Endodermal cell (in vitro differentiated cells): ENCODE measurements at regions not wholly inside any gene's neighbourhood (a gene's known extent, or its start where the extent isn't known, plus 50 kb on each side); places are given as distances from the start of the nearest gene placed in this dataset.

Experiments used
- DNase-seq: peaks from one replicate; pipeline ENCODE4 v3.0.0-alpha.2; 2017
- H3K27ac ChIP-seq: 2 replicates; pipeline ENCODE4 v1.5.1; 2013; ENCODE audit warnings: mild to moderate bottlenecking, low read depth, low read length, moderate library complexity
- H3K27me3 ChIP-seq: 2 replicates; pipeline ENCODE4 v1.6.1; 2013; ENCODE audit warnings: mild to moderate bottlenecking, low read length, moderate library complexity; ENCODE audit not compliant: insufficient read depth, control insufficient read depth, poor library complexity, severe bottlenecking
- H3K36me3 ChIP-seq: 2 replicates; pipeline ENCODE4 v1.7.0; 2013; ENCODE audit warnings: mild to moderate bottlenecking, low read length, moderate library complexity; ENCODE audit not compliant: control insufficient read depth, insufficient read depth
- H3K4me1 ChIP-seq: one replicate; pipeline ENCODE4 v1.7.0; 2013; ENCODE audit warnings: low read length; ENCODE audit not compliant: control insufficient read depth, insufficient read depth
- H3K4me3 ChIP-seq: 2 replicates; pipeline ENCODE4 v1.5.1; 2013; ENCODE audit warnings: mild to moderate bottlenecking, low read length, moderate library complexity
- H3K9ac ChIP-seq: 2 replicates; pipeline ENCODE4 v1.6.1; 2013; ENCODE audit warnings: mild to moderate bottlenecking, low read length, moderate library complexity; ENCODE audit not compliant: poor library complexity, severe bottlenecking; ENCODE audit errors: extremely low read depth
- H3K9me3 ChIP-seq: 2 replicates; pipeline ENCODE4 v1.6.1; 2013; ENCODE audit warnings: mild to moderate bottlenecking, low read length, moderate library complexity; ENCODE audit not compliant: control insufficient read depth
- H3K27ac Mint-ChIP-seq: 2 replicates; pipeline ENCODE4 v1.8.0; 2020; ENCODE audit warnings: mixed read lengths
- H3K27me3 Mint-ChIP-seq: 2 replicates; pipeline ENCODE4 v1.8.0; 2021; ENCODE audit warnings: mild to moderate bottlenecking, mixed read lengths; ENCODE audit not compliant: insufficient read depth
- H3K36me3 Mint-ChIP-seq: 2 replicates; pipeline ENCODE4 v1.8.0; 2020; ENCODE audit warnings: low read depth, mixed read lengths
- H3K4me1 Mint-ChIP-seq: 2 replicates; pipeline ENCODE4 v1.8.0; 2020; ENCODE audit warnings: mixed read lengths
- H3K4me3 Mint-ChIP-seq: 2 replicates; pipeline ENCODE4 v1.8.0; 2020; ENCODE audit warnings: mild to moderate bottlenecking, moderate library complexity, mixed read lengths
- H3K9me3 Mint-ChIP-seq: 2 replicates; pipeline ENCODE4 v1.8.0; 2020; ENCODE audit warnings: mild to moderate bottlenecking, mixed read lengths
- WGBS, 2 experiments: methylation state at CpG; one replicate each; pipeline versions ENCODE4 v1.1.5 to v1.1.7; 2013; ENCODE audit warnings: missing lambda C conversion rate in 2 of 2, mixed read lengths in 1 of 2; ENCODE audit not compliant: insufficient coverage in 1 of 2, insufficient read length in 1 of 2; 5-methylcytosine and 5-hydroxymethylcytosine counted together
- TF ChIP-seq, protein P1 (sequence below): fragments of 200-600 bp; sonication (generic); conservative IDR thresholded peaks from 2 replicates; pipeline ENCODE4 v1.5.0; 2021; ENCODE audit warnings: antibody characterized with exemption, mild to moderate bottlenecking

DNA sequence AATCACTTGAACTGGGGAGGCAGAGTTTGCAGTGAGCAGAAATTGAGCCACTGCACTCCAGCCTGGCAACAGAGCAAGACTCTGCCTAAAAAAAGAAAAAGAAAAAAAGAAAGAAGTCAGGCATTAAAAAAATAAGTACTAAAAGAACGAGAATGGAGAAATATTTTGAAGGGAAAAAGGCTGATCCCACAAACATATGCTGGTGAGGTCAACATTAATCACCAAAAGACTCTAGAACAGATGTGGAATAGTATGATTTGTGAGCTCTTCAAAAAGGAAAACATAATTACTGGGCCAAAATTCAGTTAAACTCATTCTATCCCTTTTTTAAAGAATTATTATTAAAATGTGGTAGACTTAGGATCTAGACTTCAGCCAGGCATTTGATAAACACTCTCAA lies 61.2 kb upstream of the NRSN1 start:
- no peaks in the 10 kb centered on the region for H3K4me1 Mint-ChIP-seq

DNA sequence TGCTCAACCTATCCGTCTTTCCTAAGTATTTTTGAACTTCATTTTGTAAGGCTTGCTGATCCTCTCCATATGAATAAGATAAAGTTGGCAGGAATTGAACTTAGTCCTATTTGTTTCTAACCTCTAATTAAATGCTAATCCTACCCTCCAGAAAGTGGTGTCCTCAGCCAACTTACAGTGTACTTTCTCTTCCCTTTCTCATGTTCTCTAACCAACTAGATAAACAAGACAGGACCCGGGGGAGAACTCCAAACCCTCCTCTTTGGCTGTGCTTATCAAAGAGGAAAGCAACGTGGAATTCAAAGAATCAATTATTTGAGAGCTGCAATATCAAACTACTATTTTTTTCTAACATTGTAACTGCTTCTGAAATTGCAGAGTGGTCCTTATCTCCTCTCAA lies 56.5 kb upstream of the NRSN1 start:
- no peak overlapping the region for H3K27ac Mint-ChIP-seq
- Histone ChIP-seq H3K9me3 (peaks cover 15% of the 10 kb centered on the region), H3K27ac (no peak overlapping the region), H3K4me1 (no peaks in the 10 kb centered on the region), H3K9ac (no peak overlapping the region), H3K27me3 (no peaks in the 10 kb centered on the region), H3K4me3 (no peak overlapping the region), H3K36me3 (no peaks in the 10 kb centered on the region)
- peaks cover 5% of the 10 kb centered on the region for H3K27me3 Mint-ChIP-seq
- no peaks in the 10 kb centered on the region for H3K36me3 Mint-ChIP-seq
- peaks cover 9% of the 10 kb centered on the region for H3K9me3 Mint-ChIP-seq
- H3K4me1 Mint-ChIP-seq, result no peaks in the 10 kb centered on the region
- no peak overlapping the region for H3K4me3 Mint-ChIP-seq
- DNase-seq, result no peak
- WGBS, 2 experiments, result 82 to 83% methylated on average over 3 of the region's 3 CpGs
- TF ChIP-seq, protein P1, sequence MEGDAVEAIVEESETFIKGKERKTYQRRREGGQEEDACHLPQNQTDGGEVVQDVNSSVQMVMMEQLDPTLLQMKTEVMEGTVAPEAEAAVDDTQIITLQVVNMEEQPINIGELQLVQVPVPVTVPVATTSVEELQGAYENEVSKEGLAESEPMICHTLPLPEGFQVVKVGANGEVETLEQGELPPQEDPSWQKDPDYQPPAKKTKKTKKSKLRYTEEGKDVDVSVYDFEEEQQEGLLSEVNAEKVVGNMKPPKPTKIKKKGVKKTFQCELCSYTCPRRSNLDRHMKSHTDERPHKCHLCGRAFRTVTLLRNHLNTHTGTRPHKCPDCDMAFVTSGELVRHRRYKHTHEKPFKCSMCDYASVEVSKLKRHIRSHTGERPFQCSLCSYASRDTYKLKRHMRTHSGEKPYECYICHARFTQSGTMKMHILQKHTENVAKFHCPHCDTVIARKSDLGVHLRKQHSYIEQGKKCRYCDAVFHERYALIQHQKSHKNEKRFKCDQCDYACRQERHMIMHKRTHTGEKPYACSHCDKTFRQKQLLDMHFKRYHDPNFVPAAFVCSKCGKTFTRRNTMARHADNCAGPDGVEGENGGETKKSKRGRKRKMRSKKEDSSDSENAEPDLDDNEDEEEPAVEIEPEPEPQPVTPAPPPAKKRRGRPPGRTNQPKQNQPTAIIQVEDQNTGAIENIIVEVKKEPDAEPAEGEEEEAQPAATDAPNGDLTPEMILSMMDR, result no peak

More for the DNA sequence above, 61.2 kb upstream of the NRSN1 start:
- H3K9me3 ChIP-seq, result peaks cover 15% of the 10 kb centered on the region
- no peaks in the 10 kb centered on the region for H3K27me3 Mint-ChIP-seq
- peaks cover 9% of the 10 kb centered on the region for H3K9me3 Mint-ChIP-seq
- no peak overlapping the region for H3K9ac ChIP-seq
- no peaks in the 10 kb centered on the region for H3K4me1 ChIP-seq
- no peak overlapping the region for H3K27ac ChIP-seq
- 79 to 86% methylated on average over 1 of the region's 1 CpG for WGBS, 2 experiments
- DNase-seq, result no peak
- no peak overlapping the region for H3K27ac Mint-ChIP-seq
- no peaks in the 10 kb centered on the region for H3K36me3 Mint-ChIP-seq
- no peaks in the 10 kb centered on the region for H3K36me3 ChIP-seq
- TF ChIP-seq, protein P1, result no peak
- no peak overlapping the region for H3K4me3 ChIP-seq
- no peaks in the 10 kb centered on the region for H3K27me3 ChIP-seq
- H3K4me3 Mint-ChIP-seq, result no peak overlapping the region

DNA sequence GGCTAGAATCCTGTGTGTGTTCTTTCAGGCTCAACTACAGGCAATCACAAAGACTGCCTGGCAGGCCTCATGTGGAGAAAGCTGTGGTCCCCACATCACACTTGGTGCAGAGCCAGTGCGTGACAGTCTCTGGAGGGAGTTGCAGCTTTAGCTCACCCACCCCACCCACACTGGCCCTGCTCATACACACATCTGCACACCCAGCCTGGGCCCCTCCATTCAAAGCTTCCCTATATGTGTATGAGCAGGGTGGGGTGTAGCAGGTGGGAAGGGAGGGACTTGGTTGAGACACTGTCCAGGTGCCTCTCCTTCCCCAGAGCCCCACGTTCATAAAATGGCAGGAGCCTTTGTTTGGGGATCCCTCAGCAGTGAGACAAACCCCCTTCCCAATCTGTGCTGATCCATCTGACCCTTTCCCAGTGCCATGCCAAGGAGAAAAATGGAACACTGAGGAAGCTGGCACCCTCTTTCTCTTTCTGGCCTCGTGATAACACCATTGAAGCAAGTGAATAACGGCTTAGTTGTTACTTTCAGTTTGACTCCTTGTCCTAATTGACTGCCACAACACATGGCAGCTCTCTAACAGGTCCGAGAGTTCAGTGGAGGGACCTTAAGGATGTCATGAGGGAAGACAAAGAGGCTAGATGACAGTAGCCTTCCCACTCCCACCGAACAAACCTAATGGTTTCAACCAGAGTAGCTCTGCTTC lies 53.8 kb upstream of the NRSN1 start:
- H3K4me3 ChIP-seq, result no peak overlapping the region
- DNase-seq, result no peak
- no peak overlapping the region for H3K27ac ChIP-seq
- Mint-ChIP-seq H3K4me1 (peaks cover 3% of the 10 kb centered on the region), H3K36me3 (no peaks in the 10 kb centered on the region), H3K27ac (no peak overlapping the region), H3K4me3 (no peak overlapping the region), H3K9me3 (no peaks in the 10 kb centered on the region), H3K27me3 (peaks cover 5% of the 10 kb centered on the region)
- no peaks in the 10 kb centered on the region for H3K36me3 ChIP-seq
- no peak overlapping the region for H3K9ac ChIP-seq
- no peaks in the 10 kb centered on the region for H3K27me3 ChIP-seq
- no peaks in the 10 kb centered on the region for H3K4me1 ChIP-seq
- 75 to 93% methylated on average over 2 to 6 of the region's 6 CpGs for WGBS, 2 experiments
- TF ChIP-seq, protein P1, result no peak
- no peaks in the 10 kb centered on the region for H3K9me3 ChIP-seq
